ENCODE measurements at regions not wholly inside any gene's neighbourhood (a gene's known extent, or its start where the extent isn't known, plus 50 kb on each side); places are given as distances from the start of the nearest gene placed in this dataset.

GRCh38 chr4:11160288-11160687 is 268.4 kb downstream of the HS3ST1 start:
- CTCF ChIA-PET (ENCODE audit: unreplicated experiment), result no interaction called here

DNA sequence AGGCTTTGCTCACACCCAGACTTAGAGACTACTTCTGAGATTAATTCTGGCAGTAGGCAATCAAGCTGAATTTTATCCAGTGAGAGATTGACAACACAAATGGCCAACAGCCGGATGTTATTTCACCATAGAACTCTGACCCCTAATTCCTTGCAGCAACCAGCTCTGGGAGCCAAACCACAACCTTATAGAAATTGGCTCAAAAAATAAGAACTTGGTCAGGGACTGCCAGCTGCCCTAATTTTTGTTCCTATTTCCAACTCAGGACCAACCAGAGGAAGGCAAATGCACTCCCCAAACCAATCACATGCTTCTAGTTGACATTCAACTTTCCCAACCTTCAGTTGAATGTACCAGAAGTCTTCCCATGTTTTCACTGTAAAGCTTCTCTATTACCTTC is 269.7 kb downstream of the HS3ST1 start:
- DNase-seq (ENCODE audit: low spot score), result no peak
- H3K9me3 ChIP-seq (ENCODE audit: low read length), result no peaks in the 10 kb centered on the region
- no peaks in the 10 kb centered on the region for H3K36me3 ChIP-seq (ENCODE audit: insufficient read depth, low read length)
- H2AFZ ChIP-seq (ENCODE audit: low read length), result no peak overlapping the region
- no peaks in the 10 kb centered on the region for H3K4me1 ChIP-seq (ENCODE audit: insufficient read depth, low read length, poor library complexity, severe bottlenecking)
- no peak overlapping the region for H3K4me3 ChIP-seq (ENCODE audit: low read depth, low read length, poor library complexity, severe bottlenecking)
- ChIA-PET POLR2A (interaction anchor here (0.6 to 0.8 kb wide), 2 partner anchors 542 to 1200 kb away, joined by 3 to 7 read pairs; no protein-coding TSS in a partner anchor), CTCF (ENCODE audit: unreplicated experiment) (no interaction called here)
- no peaks in the 10 kb centered on the region for H3K9me2 ChIP-seq (ENCODE audit: insufficient read depth, low read length)
- no peaks in the 10 kb centered on the region for H3K79me2 ChIP-seq (ENCODE audit: insufficient read depth, low read depth, low read length)
- BruUV-seq (replicated peaks), result no TSS peak
- no peak overlapping the region for H3K4me2 ChIP-seq (ENCODE audit: low read length)
- intact Hi-C loops (cut with micrococcal nuclease; ENCODE audit: unreplicated experiment), result no loop called here
- H4K20me1 ChIP-seq (ENCODE audit: insufficient read depth, low read length), result no peaks in the 10 kb centered on the region
- H3K27ac ChIP-seq (ENCODE audit: low read depth, low read length, poor library complexity, severe bottlenecking), result no peak overlapping the region
- TF ChIP-seq CTCF (conservative IDR thresholded peaks at IDR 0.05; ENCODE audit: low read length), result no peak

More at GRCh38 chr4:11160288-11160687, 268.4 kb downstream of the HS3ST1 start:
- intact Hi-C loops (cut with micrococcal nuclease; ENCODE audit: unreplicated experiment), result no loop called here
- Histone ChIP-seq H3K36me3 (ENCODE audit: insufficient read depth, low read length) (no peaks in the 10 kb centered on the region), H4K20me1 (ENCODE audit: insufficient read depth, low read length) (no peaks in the 10 kb centered on the region), H3K9me3 (ENCODE audit: low read length) (no peaks in the 10 kb centered on the region), H3K4me2 (ENCODE audit: low read length) (no peak overlapping the region), H3K9me2 (ENCODE audit: insufficient read depth, low read length) (no peaks in the 10 kb centered on the region), H3K4me3 (ENCODE audit: low read depth, low read length, poor library complexity, severe bottlenecking) (no peak overlapping the region), H2AFZ (ENCODE audit: low read length) (no peak overlapping the region), H3K4me1 (ENCODE audit: insufficient read depth, low read length, poor library complexity, severe bottlenecking) (no peaks in the 10 kb centered on the region), H3K79me2 (ENCODE audit: insufficient read depth, low read depth, low read length) (no peaks in the 10 kb centered on the region), H3K27ac (ENCODE audit: low read depth, low read length, poor library complexity, severe bottlenecking) (no peak overlapping the region)
- BruUV-seq (replicated peaks), result no TSS peak
- TF ChIP-seq CTCF (conservative IDR thresholded peaks at IDR 0.05; ENCODE audit: low read length) (no peak), EZH2phosphoT487 (IDR thresholded peaks at IDR 0.05; ENCODE audit: borderline replicate concordance, low read depth, low read length) (no peak)
- POLR2A ChIA-PET, result no interaction called here
- no peak for DNase-seq (ENCODE audit: low spot score)

DNA sequence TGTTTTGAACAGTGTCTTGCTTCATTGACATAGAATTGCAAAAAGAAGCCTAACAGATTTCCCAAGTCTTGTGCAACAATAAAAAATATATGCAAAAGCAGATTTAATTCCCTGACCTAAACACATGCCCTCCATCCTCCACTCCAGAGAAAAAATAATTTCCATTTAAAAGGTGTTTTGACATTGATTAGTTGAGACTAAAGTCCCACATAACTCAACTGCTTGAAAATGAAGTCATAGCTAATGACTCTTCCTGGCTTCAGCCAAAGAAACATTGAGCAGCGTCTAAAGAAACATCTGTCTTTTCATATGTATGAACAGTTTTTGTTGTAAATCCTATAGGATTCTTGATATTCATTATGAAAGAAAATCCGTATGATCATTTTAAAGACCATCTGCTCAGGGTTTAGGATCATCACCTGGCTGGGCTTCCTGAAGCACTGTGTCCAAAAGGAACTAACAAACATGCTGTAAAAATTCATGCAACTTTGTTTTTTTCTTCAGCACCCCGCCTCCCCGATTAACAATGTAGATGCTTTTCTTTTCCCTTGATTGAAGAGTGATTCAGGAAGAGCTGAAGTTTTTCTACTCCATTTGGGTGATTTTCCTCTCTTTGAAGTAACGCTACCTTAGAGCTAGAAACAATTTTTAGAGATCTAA is 273.4 kb downstream of the HS3ST1 start:
- ChIA-PET POLR2A (interaction anchor here (0.5 kb wide), 1 partner anchor 65 kb away, joined by 3 read pairs; no protein-coding TSS in a partner anchor), CTCF (ENCODE audit: unreplicated experiment) (no interaction called here)
- BruUV-seq (replicated peaks), result no TSS peak
- Histone ChIP-seq H3K4me1 (ENCODE audit: insufficient read depth, low read length, poor library complexity, severe bottlenecking) (no peaks in the 10 kb centered on the region), H2AFZ (ENCODE audit: low read length) (no peak overlapping the region), H3K79me2 (ENCODE audit: insufficient read depth, low read depth, low read length) (no peaks in the 10 kb centered on the region), H3K4me2 (ENCODE audit: low read length) (no peak overlapping the region), H3K9me2 (ENCODE audit: insufficient read depth, low read length) (no peaks in the 10 kb centered on the region), H3K4me3 (ENCODE audit: low read depth, low read length, poor library complexity, severe bottlenecking) (no peak overlapping the region), H3K27ac (ENCODE audit: low read depth, low read length, poor library complexity, severe bottlenecking) (no peak overlapping the region), H4K20me1 (ENCODE audit: insufficient read depth, low read length) (no peaks in the 10 kb centered on the region), H3K36me3 (ENCODE audit: insufficient read depth, low read length) (no peaks in the 10 kb centered on the region), H3K9me3 (ENCODE audit: low read length) (no peaks in the 10 kb centered on the region)
- DNase-seq (ENCODE audit: low spot score), result no peak
- intact Hi-C loops (cut with micrococcal nuclease; ENCODE audit: unreplicated experiment), result no loop called here
- TF ChIP-seq EZH2phosphoT487 (IDR thresholded peaks at IDR 0.05; ENCODE audit: borderline replicate concordance, low read depth, low read length), result no peak
- TF ChIP-seq CTCF (conservative IDR thresholded peaks at IDR 0.05; ENCODE audit: low read length), result no peak
